ENCODE measurements at regions not wholly inside any gene's neighbourhood (a gene's known extent, or its start where the extent isn't known, plus 50 kb on each side); places are given as distances from the start of the nearest gene placed in this dataset.

DNA sequence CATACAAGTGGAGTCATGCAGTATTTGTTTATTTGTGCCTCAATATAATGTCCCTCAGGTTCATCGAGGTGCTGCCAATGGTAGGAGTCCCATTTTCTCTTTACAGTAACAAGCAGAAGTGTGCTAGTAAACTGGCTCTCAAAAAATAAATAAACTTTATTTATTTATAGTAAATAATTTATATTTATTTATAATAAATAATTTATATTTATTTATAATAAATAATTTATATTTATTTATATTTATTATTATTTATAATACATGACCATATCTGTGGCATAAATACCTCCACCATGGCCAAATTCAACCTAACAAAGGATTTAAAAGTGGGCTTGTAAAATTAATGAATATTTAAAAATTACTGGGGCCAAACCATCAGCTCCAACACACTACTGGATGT is 464.9 kb upstream of the NWD2 start:
- no peak for TF ChIP-seq POLR2AphosphoS5 (IDR thresholded peaks at IDR 0.05; ENCODE audit: insufficient read depth in 1 of 2, low read depth in 1 of 2)
- TF ChIP-seq POLR2A (IDR thresholded peaks at IDR 0.05) = no peak
- TF ChIP-seq, protein P1, sequence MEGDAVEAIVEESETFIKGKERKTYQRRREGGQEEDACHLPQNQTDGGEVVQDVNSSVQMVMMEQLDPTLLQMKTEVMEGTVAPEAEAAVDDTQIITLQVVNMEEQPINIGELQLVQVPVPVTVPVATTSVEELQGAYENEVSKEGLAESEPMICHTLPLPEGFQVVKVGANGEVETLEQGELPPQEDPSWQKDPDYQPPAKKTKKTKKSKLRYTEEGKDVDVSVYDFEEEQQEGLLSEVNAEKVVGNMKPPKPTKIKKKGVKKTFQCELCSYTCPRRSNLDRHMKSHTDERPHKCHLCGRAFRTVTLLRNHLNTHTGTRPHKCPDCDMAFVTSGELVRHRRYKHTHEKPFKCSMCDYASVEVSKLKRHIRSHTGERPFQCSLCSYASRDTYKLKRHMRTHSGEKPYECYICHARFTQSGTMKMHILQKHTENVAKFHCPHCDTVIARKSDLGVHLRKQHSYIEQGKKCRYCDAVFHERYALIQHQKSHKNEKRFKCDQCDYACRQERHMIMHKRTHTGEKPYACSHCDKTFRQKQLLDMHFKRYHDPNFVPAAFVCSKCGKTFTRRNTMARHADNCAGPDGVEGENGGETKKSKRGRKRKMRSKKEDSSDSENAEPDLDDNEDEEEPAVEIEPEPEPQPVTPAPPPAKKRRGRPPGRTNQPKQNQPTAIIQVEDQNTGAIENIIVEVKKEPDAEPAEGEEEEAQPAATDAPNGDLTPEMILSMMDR (IDR thresholded peaks at IDR 0.05) = no peak
- intact Hi-C loops (cut with DNase I) = no loop called here
- H3K27me3 ChIP-seq = no peaks in the 10 kb centered on the region

DNA sequence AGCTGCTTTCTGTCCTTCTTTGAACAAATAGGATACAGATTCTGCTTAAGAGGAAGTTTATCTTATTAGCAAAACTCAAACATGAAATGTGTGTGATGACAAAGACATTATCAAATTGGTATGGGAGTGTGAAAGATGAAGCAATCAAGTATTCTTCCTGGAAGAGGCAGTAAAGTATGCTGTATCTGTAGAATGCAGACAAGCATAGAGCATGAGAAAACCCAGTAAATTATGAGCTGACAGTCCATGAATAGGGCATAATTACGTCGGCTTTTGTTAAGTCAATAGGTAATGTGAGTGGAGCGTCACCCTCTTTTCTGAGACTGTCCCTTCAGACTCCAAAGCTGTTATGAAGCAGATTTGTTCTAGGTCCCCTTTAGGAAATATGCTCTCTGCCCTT is 458.6 kb upstream of the NWD2 start:
- no peaks in the 10 kb centered on the region for H3K36me3 ChIP-seq
- TF ChIP-seq, protein P1 (IDR thresholded peaks at IDR 0.05) = no peak
- TF ChIP-seq POLR2AphosphoS5 (IDR thresholded peaks at IDR 0.05; ENCODE audit: insufficient read depth in 1 of 2, low read depth in 1 of 2) (no peak), POLR2A (IDR thresholded peaks at IDR 0.05) (no peak)
- intact Hi-C loops (cut with DNase I) = no loop called here
- no peaks in the 10 kb centered on the region for H3K4me1 ChIP-seq
- no peak for DNase-seq (ENCODE audit: extremely low spot score in 2 of 2)
- no peaks in the 10 kb centered on the region for H3K27me3 ChIP-seq
- no peak overlapping the region for H3K27ac ChIP-seq
- no peaks in the 10 kb centered on the region for H3K9me3 ChIP-seq
- no peak overlapping the region for H3K4me3 ChIP-seq

More for the DNA sequence above, 464.9 kb upstream of the NWD2 start:
- no peak for DNase-seq (ENCODE audit: extremely low spot score in 2 of 2)
- H3K4me3 ChIP-seq = no peak overlapping the region
- no peaks in the 10 kb centered on the region for H3K4me1 ChIP-seq
- no peak overlapping the region for H3K27ac ChIP-seq
- no peaks in the 10 kb centered on the region for H3K36me3 ChIP-seq
- no peaks in the 10 kb centered on the region for H3K9me3 ChIP-seq

DNA sequence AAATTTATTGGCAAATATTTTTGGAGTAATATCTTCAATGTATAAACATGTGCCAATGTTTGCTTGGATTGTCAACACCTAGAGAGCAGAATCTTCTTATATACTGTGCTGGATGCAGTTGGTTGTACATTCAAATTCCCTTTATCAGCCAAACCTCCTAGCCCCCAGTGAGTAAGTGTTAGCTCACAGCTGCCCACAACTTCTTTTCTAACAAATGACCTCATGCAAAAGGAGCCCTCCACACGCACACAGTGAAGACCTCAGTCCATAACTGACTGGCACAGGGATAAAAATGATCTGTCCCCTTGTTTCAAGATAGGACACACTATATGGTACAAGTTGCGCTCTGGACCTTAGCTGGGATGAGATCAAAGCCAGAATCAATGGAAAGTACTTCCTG is 458.0 kb upstream of the NWD2 start:
- H3K9me3 ChIP-seq = no peaks in the 10 kb centered on the region
- intact Hi-C loops (cut with DNase I) = no loop called here
- H3K36me3 ChIP-seq = no peaks in the 10 kb centered on the region
- TF ChIP-seq POLR2A (IDR thresholded peaks at IDR 0.05) = no peak
- TF ChIP-seq POLR2AphosphoS5 (IDR thresholded peaks at IDR 0.05; ENCODE audit: insufficient read depth in 1 of 2, low read depth in 1 of 2) = no peak
- TF ChIP-seq, protein P1 (IDR thresholded peaks at IDR 0.05) = no peak
- no peak overlapping the region for H3K4me3 ChIP-seq
- H3K27ac ChIP-seq = no peak overlapping the region
- H3K27me3 ChIP-seq = no peaks in the 10 kb centered on the region
- DNase-seq (ENCODE audit: extremely low spot score in 2 of 2) = no peak
- H3K4me1 ChIP-seq = no peaks in the 10 kb centered on the region

DNA sequence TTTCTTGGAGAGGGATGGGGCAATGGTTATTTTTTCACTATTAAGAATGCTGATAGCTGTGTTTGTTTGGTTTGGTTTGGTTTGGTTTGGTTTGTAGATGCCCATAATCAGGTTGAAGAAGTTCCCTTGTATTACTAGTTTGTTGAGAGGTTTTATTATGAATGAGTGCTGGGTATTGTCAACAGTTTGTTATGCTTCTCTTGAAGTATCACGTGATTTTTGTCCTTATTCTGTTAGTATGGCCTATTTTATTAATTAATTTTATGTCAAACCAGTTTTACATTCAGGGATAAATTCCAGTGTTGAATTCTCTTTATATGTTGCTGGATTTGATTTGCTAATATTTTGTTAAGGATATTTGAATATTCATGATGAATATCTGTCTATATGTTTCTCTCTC is 449.8 kb upstream of the NWD2 start:
- H3K4me1 ChIP-seq = no peaks in the 10 kb centered on the region
- TF ChIP-seq POLR2AphosphoS5 (IDR thresholded peaks at IDR 0.05; ENCODE audit: insufficient read depth in 1 of 2, low read depth in 1 of 2) = no peak
- H3K36me3 ChIP-seq = no peaks in the 10 kb centered on the region
- H3K4me3 ChIP-seq = no peak overlapping the region
- no peak for DNase-seq (ENCODE audit: extremely low spot score in 2 of 2)
- intact Hi-C loops (cut with DNase I) = no loop called here
- H3K9me3 ChIP-seq = no peaks in the 10 kb centered on the region
- no peaks in the 10 kb centered on the region for H3K27me3 ChIP-seq
- no peak overlapping the region for H3K27ac ChIP-seq

DNA sequence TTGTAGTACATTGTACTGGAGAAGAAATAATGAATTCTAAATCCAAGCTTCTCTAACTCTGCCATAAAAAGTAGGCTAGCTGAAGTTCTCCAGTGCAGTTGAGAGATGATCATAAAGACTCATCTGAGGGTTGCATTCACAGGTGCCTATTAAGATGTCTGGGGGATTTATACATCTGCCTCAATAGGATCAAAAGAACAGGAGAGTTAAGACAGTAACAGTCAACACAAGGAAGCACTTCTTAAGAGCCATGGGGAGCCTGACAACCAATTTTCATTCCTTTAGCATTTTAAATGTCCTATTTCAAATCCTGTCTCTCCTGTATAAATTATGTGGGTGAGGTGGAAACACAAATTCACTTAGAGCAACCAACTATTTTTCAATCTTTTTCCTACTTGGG is 432.4 kb upstream of the NWD2 start:
- Histone ChIP-seq H3K27ac (no peak overlapping the region), H3K4me1 (no peaks in the 10 kb centered on the region), H3K36me3 (no peaks in the 10 kb centered on the region), H3K9me3 (no peaks in the 10 kb centered on the region), H3K4me3 (no peak overlapping the region), H3K27me3 (no peaks in the 10 kb centered on the region)
- DNase-seq (ENCODE audit: extremely low spot score in 2 of 2) = no peak
- no peak for TF ChIP-seq POLR2A (IDR thresholded peaks at IDR 0.05)
- no peak for TF ChIP-seq POLR2AphosphoS5 (IDR thresholded peaks at IDR 0.05; ENCODE audit: insufficient read depth in 1 of 2, low read depth in 1 of 2)
- TF ChIP-seq, protein P1 (IDR thresholded peaks at IDR 0.05) = no peak
- intact Hi-C loops (cut with DNase I) = no loop called here

DNA sequence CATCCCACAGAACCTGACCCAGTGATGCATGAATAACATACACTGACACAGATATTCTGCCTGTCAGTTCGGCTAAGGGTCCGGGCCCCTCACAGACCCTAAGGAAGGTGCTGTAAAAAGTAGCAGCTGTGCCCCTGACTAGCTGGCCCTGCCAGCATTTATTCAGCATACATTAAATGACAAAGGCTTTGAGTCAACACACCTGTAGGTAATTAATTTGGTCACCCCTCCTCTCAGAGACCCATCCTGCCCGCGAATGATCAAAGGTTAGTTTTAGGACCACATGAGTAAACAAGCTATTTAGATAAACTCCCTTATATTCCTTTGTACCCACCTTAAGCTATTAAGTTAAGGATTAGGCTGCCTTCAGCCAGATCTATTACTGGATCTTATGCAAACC is 429.0 kb upstream of the NWD2 start:
- Histone ChIP-seq H3K36me3 (no peaks in the 10 kb centered on the region), H3K4me3 (no peak overlapping the region), H3K4me1 (no peaks in the 10 kb centered on the region), H3K9me3 (no peaks in the 10 kb centered on the region), H3K27me3 (no peaks in the 10 kb centered on the region), H3K27ac (no peak overlapping the region)
- TF ChIP-seq, protein P1 (IDR thresholded peaks at IDR 0.05) = no peak
- TF ChIP-seq POLR2AphosphoS5 (IDR thresholded peaks at IDR 0.05; ENCODE audit: insufficient read depth in 1 of 2, low read depth in 1 of 2) (no peak), POLR2A (IDR thresholded peaks at IDR 0.05) (no peak)
- DNase-seq (ENCODE audit: extremely low spot score in 2 of 2) = no peak
- intact Hi-C loops (cut with DNase I) = no loop called here
